Activated gamma-delta T cell treated with anti-CD3 and anti-CD28 coated beads, Interleukin-2, amount 50 U/mL, for 16 hours (primary cell): ENCODE measurements at regions not wholly inside any gene's neighbourhood (a gene's known extent, or its start where the extent isn't known, plus 50 kb on each side); places are given as distances from the start of the nearest gene placed in this dataset.

ENCODE experiments used
- DNase-seq: peaks from one replicate; pipeline ENCODE4 v3.0.0-alpha.2; 2020; ENCODE audit warnings: low read depth

GRCh38 chr7:25889765-25890164, 262.2 kb upstream of the NFE2L3 start:
- no peak for DNase-seq

DNA sequence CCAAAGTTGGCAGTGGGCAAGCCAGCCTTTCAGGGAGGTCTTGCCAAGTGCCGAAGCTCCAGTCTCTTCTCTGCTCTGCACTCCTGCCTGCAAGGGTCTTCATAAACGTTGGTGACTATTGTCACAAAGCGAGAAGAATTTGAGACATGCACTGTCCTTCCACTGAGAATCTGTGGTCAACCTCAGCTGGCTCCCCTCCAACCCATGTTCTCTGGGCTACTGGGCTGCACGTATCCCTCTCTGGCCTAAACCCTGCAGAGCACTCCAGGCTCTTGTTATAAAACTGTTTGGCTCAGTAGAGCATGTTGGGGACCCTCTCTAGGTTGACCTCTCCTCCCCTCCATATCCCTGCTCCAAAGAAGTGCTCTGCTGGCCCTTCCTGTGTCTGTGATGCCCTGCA, 260.4 kb upstream of the NFE2L3 start:
- no peak for DNase-seq

DNA sequence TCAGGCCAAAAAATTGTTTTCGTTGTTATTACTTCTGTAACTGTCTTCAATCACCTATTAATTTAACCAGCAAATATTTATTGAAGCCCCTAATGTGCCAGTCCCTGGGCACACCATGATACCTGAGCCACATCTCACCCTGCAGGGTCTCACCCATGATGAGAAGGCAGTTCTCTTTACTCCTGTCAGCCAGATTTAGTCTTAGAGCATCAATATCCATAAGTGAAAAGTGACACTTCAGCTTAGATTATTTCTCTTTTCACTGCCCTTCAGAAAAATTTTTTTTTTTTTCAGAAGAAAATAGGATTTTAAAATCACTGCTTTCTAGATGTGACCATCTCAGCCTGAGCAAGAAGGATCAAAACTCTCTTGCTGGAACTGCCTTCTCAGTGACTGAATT, 258.6 kb upstream of the NFE2L3 start:
- no peak for DNase-seq

- peak; percentile 2 for DNase-seq
Observed at GRCh38 chr7:25894002-25894901, 257.7 kb upstream of the NFE2L3 start.

GRCh38 chr7:25894902-25895791, 256.9 kb upstream of the NFE2L3 start:
- peak; percentile 35 for DNase-seq

- DNase-seq = no peak
Observed at GRCh38 chr7:25895792-25896171, 256.2 kb upstream of the NFE2L3 start.

- DNase-seq = no peak
Observed at GRCh38 chr7:25897261-25897782, 254.7 kb upstream of the NFE2L3 start.

DNA sequence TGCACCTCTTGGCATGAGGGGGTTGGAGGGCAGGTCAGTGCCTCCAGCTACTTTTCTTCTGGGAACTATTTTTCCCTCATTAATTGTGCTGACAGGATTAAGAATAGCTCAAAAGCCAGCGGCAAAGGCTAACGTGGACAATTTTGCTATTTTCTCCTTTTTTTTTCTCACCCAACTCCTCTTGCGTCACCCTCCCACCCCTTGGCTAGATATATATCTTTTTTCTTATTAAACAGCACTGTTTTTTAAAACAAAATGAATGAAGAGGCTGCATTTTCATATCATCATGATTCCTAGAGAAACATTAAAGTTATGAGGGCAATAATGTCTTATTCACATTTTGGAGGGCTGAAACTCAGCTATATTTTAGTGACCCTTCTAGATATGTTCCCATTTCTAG, 251.8 kb upstream of the NFE2L3 start:
- no peak for DNase-seq

- no peak for DNase-seq
Observed at GRCh38 chr7:25900877-25901276, 251.1 kb upstream of the NFE2L3 start.

DNA sequence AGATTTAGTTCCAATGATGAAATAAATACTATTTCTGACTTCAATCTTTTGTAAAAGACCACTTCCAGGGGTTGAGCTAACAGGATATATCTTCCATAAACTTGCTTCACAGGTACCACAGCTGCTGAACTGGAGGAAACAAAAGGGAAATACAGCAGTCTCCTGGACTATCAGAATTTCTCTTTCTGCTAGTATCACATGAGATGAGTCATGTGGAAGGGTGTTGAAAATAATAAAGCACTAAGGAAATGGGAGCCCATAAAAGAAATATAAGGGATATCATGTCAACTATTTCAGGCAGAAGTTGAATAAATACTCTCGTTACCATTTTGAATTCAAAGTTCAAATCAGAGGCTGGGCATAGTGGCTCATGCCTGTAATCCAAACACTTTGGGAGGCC, 250.3 kb upstream of the NFE2L3 start:
- no peak for DNase-seq

- DNase-seq = no peak
Observed at GRCh38 chr7:25906003-25906402, 246.0 kb upstream of the NFE2L3 start.

DNA sequence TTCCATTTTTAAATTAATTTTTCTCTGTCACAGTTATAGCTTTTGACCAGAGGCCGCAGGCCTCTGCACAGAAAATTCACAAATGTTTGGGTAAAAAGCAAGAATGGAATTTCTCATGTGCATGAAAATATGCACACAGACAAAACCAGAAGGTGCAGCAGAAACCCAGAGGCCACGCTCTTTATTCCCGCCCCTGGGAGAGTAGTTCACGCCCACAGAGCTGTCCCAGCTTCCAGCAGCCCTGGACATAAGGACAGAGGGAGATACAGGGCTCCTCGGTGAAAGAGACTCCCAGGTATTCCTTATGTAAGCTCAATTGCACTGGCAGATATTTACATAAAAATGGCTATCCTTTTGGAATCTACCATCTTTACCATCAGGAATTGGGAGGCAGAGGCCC, 245.2 kb upstream of the NFE2L3 start:
- DNase-seq = no peak

- no peak for DNase-seq
Observed at GRCh38 chr7:25907214-25907613, 244.8 kb upstream of the NFE2L3 start.

DNA sequence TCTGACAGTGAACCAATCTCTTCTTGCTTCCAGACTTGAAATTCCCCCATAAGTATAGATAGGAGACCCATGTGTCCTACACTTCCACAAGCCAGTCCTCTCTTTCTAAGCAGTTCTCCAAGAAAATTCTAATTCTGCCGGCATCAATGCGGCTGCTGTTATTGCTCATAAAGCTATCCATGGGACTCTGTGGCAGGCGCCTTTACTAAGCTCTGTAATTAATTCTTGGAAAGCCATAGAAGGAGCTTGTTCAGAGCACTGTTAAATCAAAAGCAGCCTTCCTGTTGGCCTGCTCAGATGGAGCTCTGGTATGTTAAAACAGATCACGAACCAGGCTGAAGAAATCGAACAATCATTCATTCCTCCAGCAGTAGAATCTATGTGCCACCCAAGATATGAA, 244.3 kb upstream of the NFE2L3 start:
- no peak for DNase-seq

GRCh38 chr7:25908154-25908949, 243.6 kb upstream of the NFE2L3 start:
- no peak for DNase-seq

GRCh38 chr7:25911738-25912607, 240.0 kb upstream of the NFE2L3 start:
- no peak for DNase-seq

GRCh38 chr7:25913598-25914224, 238.3 kb upstream of the NFE2L3 start:
- DNase-seq = no peak

- DNase-seq = no peak
Observed at GRCh38 chr7:25918731-25919130, 233.3 kb upstream of the NFE2L3 start.

- no peak for DNase-seq
Observed at GRCh38 chr7:25922296-25922695, 229.7 kb upstream of the NFE2L3 start.

- DNase-seq = no peak
Observed at GRCh38 chr7:25923741-25924460, 228.1 kb upstream of the NFE2L3 start.
